Type B pancreatic cell (in vitro differentiated cells): ENCODE measurements at regions not wholly inside any gene's neighbourhood (a gene's known extent, or its start where the extent isn't known, plus 50 kb on each side); places are given as distances from the start of the nearest gene placed in this dataset.
"Not testable (repeated sequence)": the region's sequence is repeated elsewhere in the genome, so short reads cannot be mapped to it uniquely, and the experiment has no call there.

Source experiments
- DNase-seq: peaks from one replicate; pipeline ENCODE4 v3.0.0; 2021; ENCODE audit warnings: mixed read lengths; ENCODE audit not compliant: unreplicated experiment; ENCODE audit errors: extremely low spot score
- H3K27ac Mint-ChIP-seq: 2 replicates; pipeline ENCODE4 v1.8.0; 2021; ENCODE audit warnings: mild to moderate bottlenecking, mixed read lengths
- H3K27me3 Mint-ChIP-seq: 2 replicates; pipeline ENCODE4 v1.8.0; 2021; ENCODE audit warnings: mixed read lengths
- H3K36me3 Mint-ChIP-seq: 2 replicates; pipeline ENCODE4 v1.8.0; 2021; ENCODE audit warnings: mixed read lengths
- H3K4me1 Mint-ChIP-seq: one replicate; pipeline ENCODE4 v1.8.0; 2021; ENCODE audit warnings: mixed read lengths; ENCODE audit not compliant: unreplicated experiment
- H3K4me3 Mint-ChIP-seq: 2 replicates; pipeline ENCODE4 v1.8.0; 2021; ENCODE audit warnings: mild to moderate bottlenecking, mixed read lengths
- H3K9me3 Mint-ChIP-seq: 2 replicates; pipeline ENCODE4 v1.8.0; 2021; ENCODE audit warnings: mixed read lengths
- TF ChIP-seq, protein P1 (sequence below): fragments of 200-600 bp; sonication (generic); conservative IDR thresholded peaks from 2 replicates; pipeline ENCODE4 v1.5.0; 2021; ENCODE audit warnings: antibody characterized with exemption, mild to moderate bottlenecking

DNA sequence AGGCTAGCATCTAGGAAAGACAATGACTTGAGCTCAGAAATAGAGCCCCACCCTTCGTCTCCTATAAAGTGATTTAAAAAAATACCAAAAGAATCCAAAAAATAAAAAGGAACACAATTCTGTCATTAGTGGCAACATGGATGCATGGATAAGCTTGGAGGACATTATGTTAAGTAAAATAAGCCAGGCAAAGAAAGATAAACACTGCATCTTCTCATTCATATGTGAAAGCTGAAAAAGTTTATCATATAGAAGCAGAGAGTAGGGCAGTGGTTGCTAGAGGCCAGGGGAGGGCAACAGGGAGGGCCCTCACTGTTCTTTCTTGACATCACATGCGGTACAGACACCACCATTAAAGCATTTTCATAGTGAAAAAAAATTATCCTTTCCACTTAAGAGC lies 220.9 kb upstream of the TRPC7 start:
- Mint-ChIP-seq H3K27ac (no peak overlapping the region), H3K27me3 (peaks cover 13% of the 10 kb centered on the region), H3K36me3 (no peaks in the 10 kb centered on the region), H3K4me3 (no peak overlapping the region), H3K9me3 (no peaks in the 10 kb centered on the region), H3K4me1 (no peaks in the 10 kb centered on the region)
- TF ChIP-seq, protein P1, sequence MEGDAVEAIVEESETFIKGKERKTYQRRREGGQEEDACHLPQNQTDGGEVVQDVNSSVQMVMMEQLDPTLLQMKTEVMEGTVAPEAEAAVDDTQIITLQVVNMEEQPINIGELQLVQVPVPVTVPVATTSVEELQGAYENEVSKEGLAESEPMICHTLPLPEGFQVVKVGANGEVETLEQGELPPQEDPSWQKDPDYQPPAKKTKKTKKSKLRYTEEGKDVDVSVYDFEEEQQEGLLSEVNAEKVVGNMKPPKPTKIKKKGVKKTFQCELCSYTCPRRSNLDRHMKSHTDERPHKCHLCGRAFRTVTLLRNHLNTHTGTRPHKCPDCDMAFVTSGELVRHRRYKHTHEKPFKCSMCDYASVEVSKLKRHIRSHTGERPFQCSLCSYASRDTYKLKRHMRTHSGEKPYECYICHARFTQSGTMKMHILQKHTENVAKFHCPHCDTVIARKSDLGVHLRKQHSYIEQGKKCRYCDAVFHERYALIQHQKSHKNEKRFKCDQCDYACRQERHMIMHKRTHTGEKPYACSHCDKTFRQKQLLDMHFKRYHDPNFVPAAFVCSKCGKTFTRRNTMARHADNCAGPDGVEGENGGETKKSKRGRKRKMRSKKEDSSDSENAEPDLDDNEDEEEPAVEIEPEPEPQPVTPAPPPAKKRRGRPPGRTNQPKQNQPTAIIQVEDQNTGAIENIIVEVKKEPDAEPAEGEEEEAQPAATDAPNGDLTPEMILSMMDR, result no peak
- no peak for DNase-seq

DNA sequence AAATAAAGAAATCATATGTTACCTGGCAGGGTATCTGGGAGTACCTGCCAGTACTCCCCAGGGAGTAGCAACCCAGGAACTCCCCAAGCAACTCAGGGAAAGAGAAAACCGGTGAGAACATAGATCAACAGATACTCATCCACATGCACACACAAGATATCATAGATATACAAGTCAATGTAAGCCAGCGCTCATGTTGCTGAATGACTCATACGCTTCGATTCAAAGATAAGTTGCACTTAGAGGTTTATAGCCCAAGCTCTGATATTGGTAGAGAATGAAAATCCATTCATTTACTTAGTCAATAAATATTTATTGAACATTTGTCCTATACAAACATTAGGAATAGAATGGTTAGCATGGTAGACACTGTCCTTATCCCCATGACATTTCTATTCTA lies 219.1 kb upstream of the TRPC7 start:
- no peak for DNase-seq
- Mint-ChIP-seq H3K9me3 (no peaks in the 10 kb centered on the region), H3K27ac (no peak overlapping the region), H3K36me3 (no peaks in the 10 kb centered on the region), H3K27me3 (peaks cover 13% of the 10 kb centered on the region), H3K4me3 (no peak overlapping the region), H3K4me1 (no peaks in the 10 kb centered on the region)
- TF ChIP-seq, protein P1, result no peak

DNA sequence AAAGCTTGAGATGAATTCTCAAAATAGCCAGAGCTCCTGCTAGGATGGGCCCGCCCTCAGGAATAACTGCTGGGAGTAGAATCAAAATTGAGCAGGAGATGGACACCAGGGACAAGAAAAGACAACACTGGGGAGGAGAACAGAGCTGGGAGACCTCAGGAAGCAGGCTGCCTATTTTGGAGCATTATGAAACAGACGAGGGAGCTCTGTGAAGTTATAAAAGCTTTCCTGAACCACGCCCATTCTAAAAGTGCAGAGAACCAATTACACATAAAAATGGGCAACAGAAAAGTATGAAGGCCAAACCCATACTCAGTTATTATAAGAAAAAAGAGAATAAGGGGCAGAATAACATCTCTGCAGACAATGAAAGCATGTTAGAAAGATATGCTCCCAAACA lies 213.9 kb upstream of the TRPC7 start:
- TF ChIP-seq, protein P1, result no peak
- no peak for DNase-seq
- no peaks in the 10 kb centered on the region for H3K36me3 Mint-ChIP-seq
- no peaks in the 10 kb centered on the region for H3K4me1 Mint-ChIP-seq
- H3K4me3 Mint-ChIP-seq, result no peak overlapping the region
- peaks cover 3% of the 10 kb centered on the region for H3K27me3 Mint-ChIP-seq
- no peaks in the 10 kb centered on the region for H3K9me3 Mint-ChIP-seq
- no peak overlapping the region for H3K27ac Mint-ChIP-seq

DNA sequence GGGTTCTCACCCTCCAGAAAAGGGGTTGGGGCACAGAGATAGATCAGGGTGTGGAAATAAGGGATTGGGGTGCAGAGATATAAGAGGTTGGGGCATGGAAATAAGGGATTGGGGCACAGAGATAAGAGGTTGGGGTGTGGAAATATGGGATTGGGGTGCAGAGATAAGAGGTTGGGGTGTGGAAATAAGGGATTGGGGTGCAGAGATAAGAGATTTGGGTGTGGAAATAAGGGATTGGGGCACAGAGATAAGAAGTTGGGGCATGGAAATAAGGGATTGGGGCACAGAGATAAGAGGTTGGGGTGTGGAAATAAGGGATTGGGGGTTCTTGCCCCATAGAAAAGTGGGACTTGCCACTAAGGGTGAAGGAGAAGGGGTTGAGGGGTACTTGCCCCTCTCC lies 204.5 kb upstream of the TRPC7 start:
- H3K27ac Mint-ChIP-seq, H3K27me3 Mint-ChIP-seq, H3K4me3 Mint-ChIP-seq, H3K9me3 Mint-ChIP-seq, H3K4me1 Mint-ChIP-seq, DNase-seq, H3K36me3 Mint-ChIP-seq: not testable (repeated sequence)

DNA sequence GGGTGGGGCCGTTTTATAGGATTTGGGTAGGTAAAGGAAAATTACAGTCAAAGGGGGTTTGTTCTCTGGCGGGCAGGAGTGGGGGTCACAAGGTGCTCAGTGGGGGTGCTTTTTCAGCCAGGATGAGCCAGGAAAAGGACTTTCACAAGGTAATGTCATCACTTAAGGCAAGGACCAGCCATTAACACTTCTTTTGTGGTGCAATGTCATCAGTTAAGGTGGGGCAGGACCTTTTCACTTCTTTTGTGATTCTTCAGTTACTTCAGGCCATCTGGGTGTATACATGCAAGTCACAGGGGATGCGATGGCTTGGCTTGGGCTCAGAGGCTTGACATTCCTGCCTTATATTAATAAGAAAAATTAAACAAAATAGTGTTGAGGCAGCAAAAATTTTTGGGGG lies 200.1 kb upstream of the TRPC7 start:
- not testable (repeated sequence) for H3K4me3 Mint-ChIP-seq, H3K27me3 Mint-ChIP-seq, H3K36me3 Mint-ChIP-seq, H3K27ac Mint-ChIP-seq, H3K9me3 Mint-ChIP-seq, DNase-seq, H3K4me1 Mint-ChIP-seq

DNA sequence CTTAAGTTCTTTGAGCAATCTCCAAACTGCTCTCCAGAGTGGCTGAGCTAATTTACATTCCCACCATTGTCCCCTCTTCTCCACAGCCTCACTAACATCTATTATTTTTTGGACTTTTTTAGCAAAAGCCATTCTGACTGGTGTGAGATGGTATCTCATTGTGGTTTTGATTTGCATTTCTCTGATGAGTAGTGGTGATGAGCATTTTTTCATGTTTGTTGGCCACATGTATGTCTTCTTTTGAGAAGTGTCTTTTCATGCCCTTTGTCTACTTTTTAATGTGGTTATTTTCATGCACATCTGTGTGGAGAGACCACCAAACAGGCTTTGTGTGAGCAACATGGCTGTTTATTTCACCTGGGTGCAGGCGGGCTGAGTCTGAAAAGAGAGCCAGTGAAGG lies 199.7 kb upstream of the TRPC7 start:
- H3K4me1 Mint-ChIP-seq, H3K4me3 Mint-ChIP-seq, H3K9me3 Mint-ChIP-seq, H3K27me3 Mint-ChIP-seq, H3K36me3 Mint-ChIP-seq, H3K27ac Mint-ChIP-seq, DNase-seq: not testable (repeated sequence)

DNA sequence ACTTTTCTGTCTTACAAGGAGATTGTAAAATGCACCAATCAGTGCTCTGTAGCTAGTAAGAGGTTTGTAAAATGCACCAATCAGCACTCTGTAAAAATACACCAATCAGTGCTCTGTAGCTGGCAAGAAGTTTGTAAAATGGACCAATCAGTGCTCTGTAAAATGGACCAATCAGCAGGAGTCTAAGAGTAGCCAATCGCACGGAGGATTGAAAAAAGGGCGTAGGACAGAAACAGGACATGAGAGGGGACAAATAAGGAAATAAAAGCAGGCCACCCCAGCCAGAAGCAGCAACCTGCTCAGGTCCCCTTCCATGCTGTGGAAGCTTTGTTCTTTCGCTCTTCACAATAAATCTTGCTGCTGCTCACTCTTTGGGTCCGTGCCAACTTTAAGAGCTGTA lies 199.1 kb upstream of the TRPC7 start:
- not testable (repeated sequence) for DNase-seq, H3K4me3 Mint-ChIP-seq, H3K9me3 Mint-ChIP-seq, H3K4me1 Mint-ChIP-seq, H3K36me3 Mint-ChIP-seq, H3K27ac Mint-ChIP-seq, H3K27me3 Mint-ChIP-seq

DNA sequence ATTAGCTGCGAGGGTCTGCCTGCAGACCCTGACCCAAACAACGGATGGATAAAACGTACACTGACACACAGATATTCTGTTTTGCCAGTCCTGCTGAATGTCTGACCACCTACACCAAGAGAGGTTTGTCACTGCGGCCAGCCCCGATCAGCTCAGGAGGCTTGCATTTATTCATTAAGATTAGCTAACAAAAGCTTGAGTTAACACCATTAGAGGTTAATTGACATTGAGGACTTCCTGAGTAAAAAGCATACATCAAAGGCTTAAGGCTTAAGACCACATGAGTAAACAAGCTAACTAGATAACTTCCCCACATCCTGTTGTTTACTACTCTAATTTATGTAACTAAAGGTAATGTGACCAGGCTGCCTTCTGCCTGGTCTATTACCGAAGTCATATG lies 198.1 kb upstream of the TRPC7 start:
- H3K4me3 Mint-ChIP-seq, result no peak overlapping the region
- H3K27ac Mint-ChIP-seq, result no peak overlapping the region
- H3K27me3 Mint-ChIP-seq, result peaks cover 7% of the 10 kb centered on the region
- no peak for DNase-seq
- TF ChIP-seq, protein P1, result no peak
- H3K4me1 Mint-ChIP-seq, result no peaks in the 10 kb centered on the region
- H3K9me3 Mint-ChIP-seq, result no peaks in the 10 kb centered on the region
- no peaks in the 10 kb centered on the region for H3K36me3 Mint-ChIP-seq
